Neural cell (in vitro differentiated cells): ENCODE measurements at regions not wholly inside any gene's neighbourhood (a gene's known extent, or its start where the extent isn't known, plus 50 kb on each side); places are given as distances from the start of the nearest gene placed in this dataset.

Source experiments
- H2AFZ ChIP-seq: fragments of 200-600, 300-800 bp; sonication (generic), shearing (Covaris generic); 2 replicates; pipeline ENCODE4 v1.6.0; 2014; ENCODE audit warnings: low read depth, mild to moderate bottlenecking, antibody characterized with exemption, low read length, moderate library complexity
- H3F3A ChIP-seq: fragments of 200-600 bp; shearing (Covaris generic); 2 replicates; pipeline ENCODE4 v1.6.1; 2016; ENCODE audit warnings: mild to moderate bottlenecking, moderate library complexity, mixed read lengths, antibody characterized with exemption, low read length; ENCODE audit not compliant: insufficient read depth, poor library complexity, severe bottlenecking
- H3K27ac ChIP-seq: fragments of 200-600, 300-800 bp; sonication (generic), shearing (Covaris generic); 2 replicates; pipeline ENCODE4 v1.5.1; 2014; ENCODE audit warnings: mild to moderate bottlenecking, low read length, moderate library complexity
- H3K27me3 ChIP-seq: fragments of 300-800, 200-600 bp; sonication (generic), shearing (Covaris generic); 2 replicates; pipeline ENCODE4 v1.6.0; 2014; ENCODE audit warnings: mild to moderate bottlenecking, low read depth, low read length, moderate library complexity; ENCODE audit not compliant: insufficient read depth
- H3K36me3 ChIP-seq: fragments of 300-800, 200-600 bp; sonication (generic), shearing (Covaris generic); 2 replicates; pipeline ENCODE4 v1.5.1; 2014; ENCODE audit warnings: mild to moderate bottlenecking, antibody characterized with exemption, low read length, moderate library complexity; ENCODE audit not compliant: insufficient read depth
- H3K4me2 ChIP-seq: fragments of 300-800, 200-600 bp; sonication (generic), shearing (Covaris generic); 2 replicates; pipeline ENCODE4 v1.6.0; 2014; ENCODE audit warnings: mild to moderate bottlenecking, low read length
- H3K4me3 ChIP-seq: fragments of 300-800, 200-600 bp; sonication (generic), shearing (Covaris generic); 2 replicates; pipeline ENCODE4 v1.5.1; 2014; ENCODE audit warnings: mild to moderate bottlenecking, low read length, moderate library complexity
- H3K79me2 ChIP-seq: fragments of 200-600 bp; shearing (Covaris generic); replicated peaks from 2 replicates; pipeline ENCODE4 v1.6.0; 2014; ENCODE audit warnings: mild to moderate bottlenecking, low read length, moderate library complexity; ENCODE audit not compliant: insufficient read depth
- H3K9ac ChIP-seq: fragments of 300-800, 200-600 bp; sonication (generic), shearing (Covaris generic); 2 replicates; pipeline ENCODE4 v1.6.1; 2016; ENCODE audit warnings: mild to moderate bottlenecking, low read length, mixed read lengths
- H3K9me2 ChIP-seq: fragments of 200-600 bp; shearing (Covaris generic); 2 replicates; pipeline ENCODE4 v1.6.1; 2016; ENCODE audit warnings: mild to moderate bottlenecking, low read length, mixed read lengths; ENCODE audit not compliant: insufficient read depth
- H3K9me3 ChIP-seq: fragments of 200-600, 300-800 bp; sonication (generic), shearing (Covaris generic); 2 replicates; pipeline ENCODE4 v1.6.1; 2016; ENCODE audit warnings: mild to moderate bottlenecking, mixed run types, low read length, moderate library complexity, mixed read lengths
- H4K20me1 ChIP-seq: fragments of 200-600 bp; shearing (Covaris generic); 2 replicates; pipeline ENCODE4 v1.6.1; 2016; ENCODE audit warnings: mild to moderate bottlenecking, mixed run types; ENCODE audit not compliant: insufficient read depth
- CTCF ChIP-seq: fragments of 450-650 bp; IDR thresholded peaks from 2 replicates; pipeline ENCODE4 v1.5.1; 2014; ENCODE audit warnings: antibody characterized with exemption, mild to moderate bottlenecking, moderate library complexity; ENCODE audit not compliant: poor library complexity, severe bottlenecking
- EP300 ChIP-seq: fragments of 450-650 bp; conservative IDR thresholded peaks from 2 replicates; pipeline ENCODE4 v1.6.1; 2014; ENCODE audit warnings: antibody characterized with exemption, mild to moderate bottlenecking, moderate library complexity; ENCODE audit not compliant: poor library complexity, severe bottlenecking
- EZH2 ChIP-seq: fragments of 200-600, 300-800 bp; shearing (Covaris generic), sonication (generic); IDR thresholded peaks from 2 replicates; pipeline ENCODE4 v1.6.1; 2014; ENCODE audit warnings: antibody characterized with exemption, low read length, borderline replicate concordance, mild to moderate bottlenecking; ENCODE audit not compliant: insufficient read depth, poor library complexity, severe bottlenecking
- MXI1 ChIP-seq: fragments of 450-650 bp; conservative IDR thresholded peaks from 2 replicates; pipeline ENCODE4 v1.6.1; 2014; ENCODE audit warnings: antibody characterized with exemption, mild to moderate bottlenecking; ENCODE audit not compliant: poor library complexity, severe bottlenecking
- POLR2AphosphoS5 ChIP-seq: IDR thresholded peaks from 2 replicates; pipeline ENCODE4 v1.6.1; 2012
- RAD21 ChIP-seq: fragments of 450-650 bp; conservative IDR thresholded peaks from 2 replicates; pipeline ENCODE4 v1.6.1; 2014; ENCODE audit warnings: antibody characterized with exemption, mild to moderate bottlenecking, moderate library complexity
- REST ChIP-seq: IDR thresholded peaks from 2 replicates; pipeline ENCODE4 v1.6.1; 2012; ENCODE audit warnings: borderline replicate concordance
- SMC3 ChIP-seq: fragments of 450-650 bp; conservative IDR thresholded peaks from 2 replicates; pipeline ENCODE4 v1.6.1; 2014; ENCODE audit warnings: antibody characterized with exemption, mild to moderate bottlenecking, moderate library complexity; ENCODE audit not compliant: poor library complexity
- TAF1 ChIP-seq: IDR thresholded peaks from 2 replicates; pipeline ENCODE4 v1.6.1; 2012; ENCODE audit warnings: low read depth

GRCh38 chr20:24786646-24787045, 162.4 kb upstream of the CST7 start:
- Histone ChIP-seq H3K9me3 (no peaks in the 10 kb centered on the region), H3K4me2 (no peak overlapping the region), H3K27me3 (no peaks in the 10 kb centered on the region), H4K20me1 (no peaks in the 10 kb centered on the region), H3K79me2 (no peaks in the 10 kb centered on the region), H3K9ac (no peak overlapping the region), H3K27ac (no peak overlapping the region), H3F3A (no peaks in the 10 kb centered on the region), H3K9me2 (no peaks in the 10 kb centered on the region), H2AFZ (no peak overlapping the region), H3K4me3 (no peak overlapping the region), H3K36me3 (no peaks in the 10 kb centered on the region)
- no peak for TF ChIP-seq SMC3
- no peak for TF ChIP-seq MXI1
- no peak for TF ChIP-seq RAD21
- no peak for TF ChIP-seq POLR2AphosphoS5
- no peak for TF ChIP-seq TAF1
- TF ChIP-seq CTCF = no peak
- TF ChIP-seq EZH2 = no peak
- no peak for TF ChIP-seq EP300
- no peak for TF ChIP-seq REST

- H3K9ac ChIP-seq = no peak overlapping the region
- no peaks in the 10 kb centered on the region for H3K9me3 ChIP-seq
- H3K4me3 ChIP-seq = no peak overlapping the region
- no peaks in the 10 kb centered on the region for H3K79me2 ChIP-seq
- no peaks in the 10 kb centered on the region for H3F3A ChIP-seq
- no peaks in the 10 kb centered on the region for H3K36me3 ChIP-seq
- H2AFZ ChIP-seq = no peak overlapping the region
- TF ChIP-seq CTCF = no peak
- no peak for TF ChIP-seq POLR2AphosphoS5
- TF ChIP-seq EP300 = no peak
- no peak for TF ChIP-seq REST
- no peak for TF ChIP-seq RAD21
- no peak for TF ChIP-seq TAF1
- no peak for TF ChIP-seq EZH2
- TF ChIP-seq SMC3 = no peak
- TF ChIP-seq MXI1 = no peak
- H3K4me2 ChIP-seq = no peak overlapping the region
- H3K27me3 ChIP-seq = no peaks in the 10 kb centered on the region
- H3K9me2 ChIP-seq = no peaks in the 10 kb centered on the region
- no peak overlapping the region for H3K27ac ChIP-seq
- H4K20me1 ChIP-seq = no peaks in the 10 kb centered on the region
Observed at GRCh38 chr20:24787071-24787470, 162.0 kb upstream of the CST7 start.
